Islet precursor cell (in vitro differentiated cells): ENCODE measurements at regions not wholly inside any gene's neighbourhood (a gene's known extent, or its start where the extent isn't known, plus 50 kb on each side); places are given as distances from the start of the nearest gene placed in this dataset.

Source experiments
- DNase-seq: peaks from one replicate; pipeline ENCODE4 v3.0.0-alpha.2; 2018

DNA sequence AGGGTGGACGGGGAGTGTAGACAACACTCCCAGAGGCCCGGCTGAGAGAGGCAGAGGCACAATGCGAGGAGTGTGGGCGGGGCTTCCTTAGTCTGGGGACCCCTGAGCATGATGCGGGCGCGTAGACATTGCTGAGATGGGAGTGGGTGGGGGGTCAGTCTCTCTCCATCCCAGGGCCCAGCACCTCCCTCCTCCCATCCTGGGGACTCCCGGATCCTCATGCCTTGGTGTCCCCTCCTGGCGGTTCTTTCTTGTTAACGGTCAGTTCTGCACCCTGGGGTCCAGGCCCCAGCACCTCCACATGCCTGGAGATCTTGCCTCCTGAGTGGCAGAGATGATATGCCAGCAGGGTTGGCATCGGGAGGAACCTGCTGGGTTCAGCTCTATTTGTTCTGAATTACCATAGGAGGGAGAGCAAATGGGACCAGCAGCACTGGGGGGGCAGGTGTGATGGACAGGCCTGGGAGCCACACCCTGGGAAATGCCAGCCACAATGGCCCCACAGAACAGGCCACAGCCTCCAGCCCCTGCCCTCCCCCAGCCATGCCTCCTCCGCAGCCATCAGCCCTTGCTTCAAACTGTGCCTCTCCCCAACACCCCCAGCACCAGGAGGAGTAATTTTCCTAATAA lies 55.7 kb downstream of the RTL6 start:
- peak; percentile 41 for DNase-seq

DNA sequence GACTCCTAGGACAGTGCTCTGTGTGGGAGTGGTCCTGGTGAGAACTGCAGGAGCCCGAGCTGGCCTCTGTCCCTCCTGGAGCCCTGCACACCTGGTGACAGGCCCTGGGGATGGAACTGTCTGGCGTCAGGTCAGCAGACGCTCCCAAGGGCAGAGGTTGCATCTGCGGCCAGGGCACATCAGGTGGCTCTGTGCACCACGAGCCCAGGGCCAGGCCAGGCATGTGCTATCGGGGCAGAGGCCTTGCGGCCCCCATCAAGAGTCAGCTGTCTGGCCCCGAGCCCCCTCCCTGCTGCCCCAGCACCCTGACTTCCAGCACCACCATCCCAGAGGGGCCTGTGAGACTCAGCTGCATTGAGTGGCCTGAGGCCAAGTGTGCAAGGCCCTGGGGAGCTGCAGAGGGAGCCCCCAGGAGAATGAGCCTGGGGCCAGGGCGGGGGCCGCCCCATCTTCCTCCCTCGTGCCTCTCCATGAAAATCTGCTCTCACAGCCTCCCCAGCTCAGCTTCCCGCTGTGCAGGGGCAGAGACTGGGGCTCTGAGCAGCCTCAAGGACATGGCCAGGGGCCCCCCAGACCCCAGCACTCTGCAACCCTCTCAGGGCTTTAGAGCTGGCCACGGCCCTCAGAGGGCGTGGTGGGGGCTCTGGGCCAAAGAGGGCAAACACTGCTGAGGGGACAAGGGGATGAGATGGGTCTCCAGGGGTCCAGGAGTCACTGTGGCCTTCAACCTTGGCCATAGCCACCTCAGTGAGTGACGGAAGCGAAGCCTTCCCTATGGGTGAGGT lies 56.4 kb downstream of the RTL6 start:
- peak; percentile 46 for DNase-seq

DNA sequence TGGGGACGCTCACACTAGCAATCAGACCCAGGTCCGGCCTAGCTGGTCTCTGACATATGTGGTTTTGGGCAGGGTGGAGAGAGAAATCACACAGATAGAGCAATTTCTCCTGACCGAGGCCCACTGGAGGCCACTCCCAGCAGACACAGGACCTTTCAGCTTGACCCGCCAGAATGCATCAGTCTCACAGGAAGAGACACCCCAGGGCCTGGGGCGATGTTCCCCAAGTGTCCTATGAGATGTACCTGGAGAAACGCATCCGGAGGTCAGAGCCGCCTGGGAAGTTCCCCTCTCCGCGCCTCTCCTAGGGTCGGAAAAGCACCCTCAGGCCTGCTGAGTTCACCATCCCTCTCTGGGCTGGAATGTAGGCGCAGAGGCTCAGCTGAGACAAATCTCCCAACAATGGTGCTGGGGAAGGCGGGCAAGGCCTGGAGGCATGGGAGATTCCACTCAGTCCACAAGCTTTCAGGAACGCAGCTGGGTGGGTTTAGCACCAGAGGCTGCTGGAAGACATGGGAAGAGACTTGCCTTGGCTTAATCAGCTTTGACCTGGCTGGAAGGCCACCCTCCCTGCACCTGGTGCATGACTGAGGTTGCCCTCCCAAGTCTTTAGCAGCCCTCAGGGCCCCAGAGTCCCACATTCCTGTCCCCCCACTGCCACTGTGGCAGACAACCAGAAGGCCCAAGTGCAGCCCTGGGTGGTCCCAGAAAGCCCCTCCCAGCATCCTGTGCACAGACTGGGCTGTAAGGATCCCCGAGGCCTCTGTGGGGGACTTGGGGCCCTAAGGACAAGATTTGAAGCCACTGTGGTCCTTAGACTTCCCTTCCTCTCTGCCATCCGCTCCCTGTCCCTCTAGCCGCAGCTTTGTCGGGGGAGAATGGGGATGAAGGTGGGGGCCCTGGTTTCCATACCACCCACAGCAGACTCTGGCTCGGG lies 57.5 kb downstream of the RTL6 start:
- DNase-seq = peak; percentile 83

DNA sequence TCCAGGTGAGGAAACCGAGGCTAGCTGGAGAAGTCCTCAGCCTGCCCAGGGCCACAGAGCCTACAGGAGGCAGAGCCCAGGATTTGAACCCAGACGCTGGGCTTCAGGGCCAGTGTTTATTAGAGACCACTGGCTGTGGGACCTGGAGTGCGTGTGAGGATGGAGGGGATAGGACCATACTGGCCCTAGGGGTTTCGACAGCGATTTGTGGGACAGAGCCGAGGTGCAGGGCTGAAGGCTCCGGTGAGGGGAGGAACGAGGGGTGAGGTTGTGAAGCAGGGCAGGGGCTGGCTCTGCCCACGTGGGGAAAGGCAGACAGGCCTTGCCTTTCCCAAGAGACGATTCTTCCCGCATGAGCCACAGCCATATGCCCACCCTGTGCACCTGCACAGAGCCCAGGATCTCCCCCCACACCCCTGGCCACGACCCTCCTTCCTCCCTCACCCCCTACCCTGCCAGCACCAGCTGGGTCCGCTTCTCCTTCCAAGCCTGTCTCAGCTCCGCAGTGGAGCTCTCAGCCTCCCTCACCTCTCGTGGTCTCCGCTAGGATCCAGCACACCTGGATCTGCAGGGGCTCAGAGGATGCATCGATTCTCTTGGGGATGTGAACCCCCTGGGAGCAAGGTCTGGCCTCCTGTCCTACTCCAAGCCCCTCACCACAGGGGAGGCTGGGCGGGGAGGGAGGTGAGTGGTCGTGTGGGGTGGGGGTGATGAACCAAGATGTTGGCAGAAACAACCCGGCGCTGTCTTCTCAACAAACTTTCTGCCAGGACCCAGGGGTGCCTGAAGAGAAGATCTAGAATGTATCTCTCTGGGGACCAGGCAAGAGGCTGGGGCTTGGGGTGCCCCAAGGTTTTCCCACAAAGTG lies 58.4 kb downstream of the RTL6 start:
- peak; percentile 44 for DNase-seq

DNA sequence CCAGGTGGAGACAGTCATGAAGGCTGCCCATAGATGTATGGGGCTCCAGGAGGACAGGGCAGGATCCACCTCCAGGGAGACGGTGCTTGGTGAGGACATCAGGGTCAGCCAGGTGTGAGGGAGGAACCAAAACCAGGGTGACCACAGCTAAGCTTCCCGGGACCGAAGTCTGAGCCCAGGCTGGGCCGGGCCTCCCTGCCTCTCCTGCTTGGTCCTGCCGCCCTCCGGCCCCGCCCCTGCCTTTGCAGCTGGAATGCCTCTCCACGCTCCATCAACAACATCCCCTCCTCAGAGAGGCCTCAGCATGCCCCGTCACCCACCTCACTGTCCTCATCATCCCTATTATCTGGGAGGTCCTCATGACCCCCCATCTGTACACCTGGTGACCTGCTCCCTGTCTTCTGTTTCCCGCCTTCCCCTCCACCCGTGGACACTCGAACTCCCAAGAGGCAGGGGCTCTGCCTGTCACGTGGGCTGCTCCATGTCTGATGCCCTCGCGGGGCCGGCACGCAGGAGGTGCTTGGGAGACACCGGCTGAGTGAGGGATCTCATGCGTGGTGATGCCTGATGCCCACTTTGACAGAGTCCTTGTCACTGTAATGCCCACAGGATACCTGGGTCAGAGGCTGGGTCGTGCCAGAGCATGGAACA lies 59.4 kb downstream of the RTL6 start:
- DNase-seq = peak; percentile 49

DNA sequence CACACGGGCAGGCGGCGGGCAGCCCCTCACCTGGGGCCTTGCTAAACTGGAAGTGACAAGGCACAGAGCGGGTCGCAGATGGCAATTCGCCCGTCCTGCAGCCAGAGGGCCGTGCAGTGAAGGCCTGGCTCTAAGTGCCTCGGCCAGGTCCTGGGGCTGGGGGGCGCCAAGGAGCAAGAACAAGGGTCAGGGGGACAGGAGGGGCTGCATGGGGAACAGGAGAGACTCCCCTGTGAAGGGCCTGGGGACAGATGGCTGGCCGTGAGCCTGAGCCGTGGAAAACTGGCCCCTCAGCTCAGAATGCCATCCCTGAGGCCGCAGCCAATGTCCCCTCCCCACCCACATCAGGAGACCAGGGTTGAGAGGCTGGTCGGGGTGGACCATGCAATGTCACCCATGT lies 60.0 kb downstream of the RTL6 start:
- no peak for DNase-seq

- DNase-seq = peak; percentile 50
Measured at GRCh38 chr22:44437216-44438055, 60.6 kb downstream of the RTL6 start.

DNA sequence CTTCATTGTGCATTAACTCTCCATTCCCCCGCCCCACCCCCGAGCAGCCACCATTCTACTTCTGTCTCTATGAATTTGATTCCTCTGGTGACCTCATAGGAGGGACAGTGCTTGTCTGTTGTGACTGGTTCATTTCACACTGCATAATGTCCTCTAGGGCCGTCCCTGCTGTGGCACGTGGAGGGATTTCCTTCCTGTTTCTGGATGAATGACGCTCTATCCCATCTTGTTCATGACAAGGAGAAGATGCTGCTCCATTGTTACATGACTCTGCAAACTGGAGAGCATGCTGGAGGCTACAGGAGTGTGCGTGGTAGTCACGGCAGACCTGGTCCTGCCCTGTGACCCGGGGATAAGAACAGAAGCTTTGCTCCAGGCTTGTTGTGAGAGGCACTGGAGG lies 61.3 kb downstream of the RTL6 start:
- DNase-seq = peak; percentile 41

DNA sequence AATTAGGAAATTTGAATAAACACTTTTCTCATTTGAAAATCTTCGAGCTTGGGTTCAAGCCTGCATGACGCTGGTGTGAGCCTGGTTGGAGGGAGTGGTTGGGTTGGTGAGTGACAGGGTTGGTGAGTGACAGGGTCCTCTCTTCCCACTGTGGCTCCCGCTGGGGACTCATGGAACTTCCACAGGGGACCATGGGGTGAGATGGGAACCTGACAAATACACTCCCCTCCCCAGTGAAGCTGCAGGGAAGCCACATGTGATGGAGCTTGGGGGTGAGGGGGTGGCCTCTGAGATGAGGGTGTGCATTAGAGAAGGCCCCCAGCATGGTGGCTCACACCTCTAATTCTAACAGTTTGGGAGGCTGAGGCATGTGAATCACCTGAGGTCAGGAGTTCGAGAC lies 66.8 kb downstream of the RTL6 start:
- DNase-seq = no peak

GRCh38 chr22:44430716-44431115 lies 67.3 kb downstream of the RTL6 start:
- DNase-seq = no peak

DNA sequence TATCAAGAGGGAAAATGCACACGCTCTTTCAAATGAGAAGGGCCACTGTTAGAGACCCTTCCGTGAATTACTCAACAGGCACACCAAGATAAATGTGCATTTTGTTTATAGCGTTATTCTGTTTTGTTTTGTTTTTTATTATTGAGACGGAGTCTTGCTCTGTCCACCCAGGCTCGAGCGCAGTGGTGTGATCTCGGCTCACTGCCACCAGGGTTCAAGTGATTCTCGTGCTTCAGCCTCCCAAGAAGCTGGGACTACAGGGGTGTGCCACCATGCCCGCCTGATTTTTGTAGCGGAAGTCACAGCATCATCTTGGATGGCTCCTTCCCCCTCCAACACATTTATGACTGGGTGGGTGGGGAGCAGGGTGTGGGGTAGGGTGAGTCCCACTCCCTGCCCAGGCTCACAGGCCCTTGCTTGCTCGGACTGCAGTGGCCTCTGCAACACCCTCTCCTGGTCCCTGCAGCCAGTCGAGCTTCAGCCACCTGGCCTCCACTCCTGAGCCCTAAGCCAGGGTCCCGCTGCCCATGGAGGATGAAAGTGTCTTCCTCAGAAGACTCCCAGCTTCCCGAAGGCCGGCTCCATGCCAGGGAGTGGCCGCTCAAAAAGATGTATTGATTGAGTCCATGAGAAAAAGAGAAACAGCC lies 68.0 kb downstream of the RTL6 start:
- peak; percentile 35 for DNase-seq

DNA sequence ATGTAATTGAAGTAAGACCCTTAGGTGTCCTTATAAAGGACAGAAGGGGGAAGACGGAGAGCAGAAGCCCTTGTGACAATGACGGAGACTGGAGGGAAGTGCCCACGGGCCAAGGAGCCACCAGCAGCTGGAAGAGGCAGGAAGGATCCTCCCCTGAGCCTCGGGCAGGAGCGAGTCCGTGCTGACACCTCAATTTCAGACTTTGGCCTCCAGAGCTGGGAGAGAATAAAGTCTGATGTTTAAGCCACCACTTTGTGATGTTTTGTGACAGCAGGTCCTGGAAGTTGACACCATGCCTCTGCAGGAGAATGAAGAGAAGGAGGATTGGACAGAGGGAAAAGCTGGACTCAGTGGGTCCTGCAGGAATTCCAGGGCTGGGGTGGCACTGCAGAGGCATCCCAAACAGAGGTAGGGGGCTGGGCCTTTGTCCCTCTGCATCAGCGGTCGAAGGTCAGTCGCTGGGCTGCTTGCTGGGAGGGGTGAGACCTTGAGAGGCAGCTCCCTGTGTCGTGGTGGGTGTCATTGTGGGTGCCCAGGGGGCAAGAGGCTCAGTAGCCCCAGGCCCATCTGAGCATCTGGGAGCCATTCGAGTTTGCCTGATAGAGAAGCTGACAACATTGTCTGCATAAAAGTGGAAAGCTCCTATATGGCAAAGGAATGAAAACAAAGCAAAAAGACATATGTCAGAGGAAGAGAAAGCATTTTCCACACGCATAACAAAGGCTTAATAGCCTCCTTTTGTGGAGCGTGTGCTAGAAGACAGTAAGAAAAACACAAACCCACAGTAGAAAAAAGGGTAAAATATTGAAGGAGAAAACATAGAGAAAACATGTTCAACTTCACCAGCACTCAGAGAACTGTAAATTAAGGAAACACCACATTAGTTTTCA lies 68.8 kb downstream of the RTL6 start:
- peak; percentile 54 for DNase-seq

DNA sequence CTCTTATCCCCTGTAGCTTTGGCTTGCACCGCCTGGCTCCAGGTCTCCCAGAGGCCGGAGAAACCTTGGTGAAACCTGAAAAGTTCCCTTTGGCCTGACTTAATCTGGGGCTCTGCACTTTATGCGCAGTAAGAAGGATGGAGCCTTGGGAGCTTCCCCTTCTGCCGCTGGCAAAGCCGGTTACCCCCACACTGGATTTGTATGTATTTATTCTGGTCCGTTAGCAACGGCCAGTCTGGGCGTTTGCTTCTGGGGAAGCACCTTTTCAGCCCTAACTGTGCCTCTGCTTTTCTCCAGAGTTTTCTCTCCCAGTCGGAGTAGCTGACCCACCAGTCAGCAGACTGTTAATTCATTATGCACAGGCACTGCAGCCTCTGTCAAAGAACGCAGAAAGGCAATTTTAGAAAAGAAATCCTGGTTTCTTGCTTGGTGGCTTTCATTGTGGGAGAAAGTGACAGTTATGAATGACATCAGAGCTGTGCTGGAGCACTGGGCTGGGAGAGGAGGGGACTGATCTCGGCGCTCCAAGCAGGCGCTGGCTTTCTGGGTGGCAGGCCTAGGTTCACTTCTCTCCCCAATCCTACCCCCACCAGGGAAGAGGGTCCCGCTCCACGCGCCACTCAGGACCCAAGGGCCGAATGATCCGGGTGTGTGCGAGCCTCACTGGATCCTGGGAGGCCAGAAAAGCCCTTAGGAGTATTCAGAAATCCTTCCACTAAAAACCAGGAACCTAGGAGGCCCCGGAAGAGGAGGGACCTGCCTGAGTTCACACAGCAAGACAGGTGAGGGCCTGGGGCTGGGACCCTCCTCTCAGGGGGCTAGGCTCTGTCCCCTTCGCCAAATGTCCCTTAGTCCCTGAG lies 70.2 kb downstream of the RTL6 start:
- DNase-seq = no peak

DNA sequence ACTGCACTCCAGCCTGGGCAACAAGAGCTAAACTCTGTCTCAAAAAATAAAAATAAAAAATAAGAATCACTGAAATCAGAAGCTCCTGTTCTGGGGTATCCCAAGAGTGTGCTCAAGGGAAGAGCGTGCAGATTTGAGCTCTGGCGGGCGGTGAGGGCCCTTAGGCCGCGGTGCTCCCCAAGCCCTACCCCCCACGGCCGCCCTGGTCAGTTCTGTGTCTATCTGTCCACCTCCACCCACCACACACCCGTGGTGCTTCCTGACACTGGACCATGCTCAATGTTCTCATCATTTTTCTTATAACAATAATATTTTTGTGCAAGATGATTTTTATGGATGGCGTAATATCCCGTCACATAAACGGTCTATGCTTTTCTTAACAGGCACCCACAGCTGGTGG lies 71.1 kb downstream of the RTL6 start:
- DNase-seq = no peak

GRCh38 chr22:44425694-44426045 lies 72.4 kb downstream of the RTL6 start:
- no peak for DNase-seq

DNA sequence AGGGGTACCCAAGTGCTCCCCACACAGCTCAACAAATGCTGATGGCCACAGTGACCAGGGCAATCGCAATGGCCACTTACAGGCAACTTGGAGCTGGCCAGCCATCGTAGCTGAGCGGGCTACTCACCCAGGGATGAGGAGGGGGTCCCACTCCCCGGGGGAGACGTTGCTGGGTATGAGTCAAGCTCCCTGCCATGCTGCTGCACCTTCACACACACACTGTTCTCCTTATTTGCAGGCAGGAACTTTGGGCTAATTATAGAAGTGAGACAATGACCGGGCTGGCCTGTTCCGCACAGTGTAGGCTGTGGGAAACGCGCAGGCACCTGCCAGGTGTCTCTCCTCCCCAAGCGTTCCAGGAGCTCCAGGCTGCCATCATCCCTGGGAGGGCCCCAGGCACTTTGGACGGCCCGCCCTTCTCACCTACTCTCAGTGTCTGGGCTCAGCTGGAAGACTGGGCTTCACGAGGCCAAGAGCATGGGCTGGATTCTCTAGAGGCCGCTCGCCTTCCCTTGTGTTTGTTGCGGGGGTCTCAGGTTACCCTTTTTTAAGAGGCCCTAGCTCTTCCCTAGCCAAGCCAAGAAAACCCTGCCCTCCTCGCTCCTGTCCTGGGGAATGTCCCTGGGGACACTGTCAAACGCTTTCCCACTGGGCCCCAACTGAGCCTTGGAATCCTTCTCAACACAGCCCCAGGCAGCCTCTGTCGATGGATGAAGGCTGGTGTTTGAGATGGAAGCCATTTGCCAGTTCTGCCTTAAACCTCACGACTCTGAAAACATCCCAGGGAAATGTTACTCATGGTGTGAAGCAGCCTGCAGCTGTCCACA lies 73.0 kb downstream of the RTL6 start:
- peak; percentile 55 for DNase-seq

- DNase-seq = no peak
Measured at GRCh38 chr22:44424359-44424682, 73.7 kb downstream of the RTL6 start.
